Karpas-422 (cell line): ENCODE measurements at regions not wholly inside any gene's neighbourhood (a gene's known extent, or its start where the extent isn't known, plus 50 kb on each side); places are given as distances from the start of the nearest gene placed in this dataset.
A peak's percentile ranks its signal among the peaks of the same experiment; 100 is the strongest.
"Not testable (repeated sequence)": the region's sequence is repeated elsewhere in the genome, so short reads cannot be mapped to it uniquely, and the experiment has no call there.

Experiments used
- DNase-seq: peaks from one replicate; pipeline ENCODE4 v3.0.0-alpha.2; 2015
- H2AFZ ChIP-seq: fragments of 200-600 bp; sonication (generic); 2 replicates; pipeline ENCODE4 v1.6.1; 2014; ENCODE audit warnings: antibody characterized with exemption, low read length, mixed read lengths
- H3K27ac ChIP-seq: fragments of 200-600 bp; sonication (generic); 2 replicates; pipeline ENCODE4 v1.5.1; 2014; ENCODE audit warnings: mild to moderate bottlenecking, low read length, moderate library complexity
- H3K27me3 ChIP-seq: fragments of 200-600 bp; sonication (generic); 2 replicates; pipeline ENCODE4 v1.6.1; 2014; ENCODE audit warnings: low read length, mixed read lengths
- H3K36me3 ChIP-seq: fragments of 200-600 bp; sonication (generic); 2 replicates; pipeline ENCODE4 v1.6.1; 2014; ENCODE audit warnings: low read length, mixed read lengths; ENCODE audit not compliant: insufficient read depth
- H3K4me1 ChIP-seq: fragments of 200-600 bp; sonication (generic); 2 replicates; pipeline ENCODE4 v1.6.1; 2014; ENCODE audit warnings: mild to moderate bottlenecking, low read length, mixed read lengths
- H3K4me2 ChIP-seq: fragments of 200-600 bp; sonication (generic); 2 replicates; pipeline ENCODE4 v1.6.1; 2014; ENCODE audit warnings: low read length, low read depth, mild to moderate bottlenecking; ENCODE audit not compliant: poor library complexity, severe bottlenecking
- H3K4me3 ChIP-seq: fragments of 200-600 bp; sonication (generic); 2 replicates; pipeline ENCODE4 v1.5.1; 2014; ENCODE audit warnings: mild to moderate bottlenecking, antibody characterized with exemption, low read length, mixed read lengths
- H3K79me2 ChIP-seq: fragments of 200-600 bp; sonication (generic); 2 replicates; pipeline ENCODE4 v1.6.1; 2014; ENCODE audit warnings: mild to moderate bottlenecking, low read length, mixed read lengths
- H3K9ac ChIP-seq: fragments of 200-600 bp; sonication (generic); 2 replicates; pipeline ENCODE4 v1.6.0; 2014; ENCODE audit warnings: low read length
- H3K9me2 ChIP-seq: fragments of 200-600 bp; sonication (generic), shearing (Covaris generic); replicated peaks from 2 replicates; pipeline ENCODE4 v1.6.0; 2014; ENCODE audit warnings: mild to moderate bottlenecking, low read length, moderate library complexity; ENCODE audit not compliant: insufficient read depth
- H3K9me3 ChIP-seq: fragments of 300-700, 200-600 bp; sonication (generic); 2 replicates; pipeline ENCODE4 v1.6.1; 2014; ENCODE audit warnings: low read length, mixed read lengths
- H4K20me1 ChIP-seq: fragments of 200-600 bp; sonication (generic); 2 replicates; pipeline ENCODE4 v1.6.1; 2014; ENCODE audit warnings: mild to moderate bottlenecking, antibody characterized with exemption, low read length, low read depth; ENCODE audit not compliant: insufficient read depth

DNA sequence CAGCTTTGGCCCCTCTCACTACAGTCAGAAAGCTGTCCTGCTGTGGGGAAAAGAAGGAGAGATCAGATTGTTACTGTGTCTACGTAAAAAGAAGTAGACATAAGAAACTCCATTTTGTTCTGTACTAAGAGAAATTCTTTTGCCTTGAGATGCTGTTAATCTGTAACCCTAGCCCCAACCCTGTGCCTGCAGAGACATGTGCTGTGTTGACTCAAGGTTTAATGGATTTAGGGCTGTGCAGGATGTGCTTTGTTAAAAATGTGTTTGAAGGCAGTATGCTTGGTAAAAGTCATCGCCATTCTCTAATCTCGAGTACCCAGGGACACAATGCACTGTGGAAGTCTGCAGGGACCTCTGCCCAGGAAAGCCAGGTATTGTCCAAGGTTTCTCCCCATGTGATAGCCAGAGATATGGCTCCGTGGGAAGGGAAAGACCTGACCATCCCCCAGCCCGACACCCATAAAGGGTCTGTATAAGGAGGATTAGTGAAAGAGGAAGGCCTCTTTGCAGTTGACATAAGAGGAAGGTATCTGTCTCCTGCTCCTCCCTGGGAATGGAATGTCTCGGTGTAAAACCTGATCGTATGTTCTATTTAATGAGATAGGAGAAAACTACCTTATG is 263.9 kb downstream of the LMX1A start:
- not testable (repeated sequence) for H4K20me1 ChIP-seq, H3K4me1 ChIP-seq

DNA sequence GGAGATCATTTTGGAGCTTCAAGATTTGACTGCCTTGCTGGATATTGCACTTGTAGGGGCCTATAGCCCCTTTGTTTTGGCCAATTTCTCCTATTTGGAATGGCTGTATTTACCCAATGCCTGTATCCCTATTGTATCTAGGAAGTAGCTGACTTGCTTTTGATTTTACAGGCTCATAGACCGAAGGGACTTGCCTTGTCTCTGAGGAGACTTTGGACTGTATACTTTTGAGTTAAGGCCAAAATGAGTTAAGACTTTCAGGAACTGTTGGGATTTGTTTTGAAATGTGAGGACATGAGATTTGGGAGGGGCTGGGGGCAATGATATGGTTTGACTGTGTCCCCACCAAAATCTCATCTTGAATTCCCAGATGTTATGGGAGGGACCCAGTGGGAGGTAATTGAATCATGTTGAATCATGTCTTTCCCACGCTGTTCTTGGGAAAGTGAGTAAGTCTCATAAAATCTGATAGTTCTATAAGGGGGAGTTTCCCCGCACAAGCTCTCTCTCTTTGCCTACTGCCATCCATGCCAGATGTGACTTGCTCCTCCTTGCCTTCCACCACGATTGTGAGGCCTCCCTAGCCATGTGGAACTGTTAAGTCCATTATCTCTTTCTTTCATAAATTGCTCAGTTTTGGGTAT is 276.1 kb downstream of the LMX1A start:
- DNase-seq = no peak
- no peaks in the 10 kb centered on the region for H3K9me2 ChIP-seq
- no peaks in the 10 kb centered on the region for H3K79me2 ChIP-seq
- no peak overlapping the region for H3K4me3 ChIP-seq
- H3K9me3 ChIP-seq = no peaks in the 10 kb centered on the region
- no peaks in the 10 kb centered on the region for H3K27me3 ChIP-seq
- H3K4me2 ChIP-seq = no peak overlapping the region
- H2AFZ ChIP-seq = no peak overlapping the region
- H3K9ac ChIP-seq = no peak overlapping the region
- no peaks in the 10 kb centered on the region for H4K20me1 ChIP-seq
- no peaks in the 10 kb centered on the region for H3K4me1 ChIP-seq
- H3K36me3 ChIP-seq = no peaks in the 10 kb centered on the region
- H3K27ac ChIP-seq = no peak overlapping the region

More for the DNA sequence above, 263.9 kb downstream of the LMX1A start:
- not testable (repeated sequence) for H3K9me2 ChIP-seq, H3K9ac ChIP-seq, H3K79me2 ChIP-seq, H3K27me3 ChIP-seq, H3K9me3 ChIP-seq, H3K4me2 ChIP-seq, H2AFZ ChIP-seq, DNase-seq, H3K36me3 ChIP-seq, H3K4me3 ChIP-seq, H3K27ac ChIP-seq

DNA sequence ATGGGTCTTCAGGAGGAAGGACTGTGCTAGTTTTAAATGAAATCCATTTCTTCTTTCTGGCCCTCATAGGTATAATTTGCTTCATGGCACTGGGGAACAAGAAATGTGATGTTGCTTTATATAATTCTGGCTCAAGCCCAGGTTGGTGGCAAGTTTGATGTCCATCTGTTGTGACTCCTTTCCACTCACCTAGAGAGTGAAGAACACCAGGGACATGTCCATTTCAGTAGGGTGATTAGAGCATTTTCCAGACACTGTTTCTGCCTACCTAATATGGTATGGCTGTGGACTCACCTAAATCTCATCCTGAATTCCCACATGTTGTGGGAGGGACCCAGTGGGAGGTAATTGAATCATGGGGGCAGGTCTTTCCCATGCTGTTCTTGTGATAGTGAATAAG is 278.1 kb downstream of the LMX1A start:
- no peaks in the 10 kb centered on the region for H3K36me3 ChIP-seq
- no peak overlapping the region for H3K9ac ChIP-seq
- no peak overlapping the region for H2AFZ ChIP-seq
- H4K20me1 ChIP-seq = no peaks in the 10 kb centered on the region
- H3K9me3 ChIP-seq = no peaks in the 10 kb centered on the region
- H3K9me2 ChIP-seq = no peaks in the 10 kb centered on the region
- H3K27me3 ChIP-seq = no peaks in the 10 kb centered on the region
- DNase-seq = no peak
- H3K4me1 ChIP-seq = no peaks in the 10 kb centered on the region
- no peaks in the 10 kb centered on the region for H3K79me2 ChIP-seq
- no peak overlapping the region for H3K4me2 ChIP-seq
- no peak overlapping the region for H3K27ac ChIP-seq
- H3K4me3 ChIP-seq = no peak overlapping the region

DNA sequence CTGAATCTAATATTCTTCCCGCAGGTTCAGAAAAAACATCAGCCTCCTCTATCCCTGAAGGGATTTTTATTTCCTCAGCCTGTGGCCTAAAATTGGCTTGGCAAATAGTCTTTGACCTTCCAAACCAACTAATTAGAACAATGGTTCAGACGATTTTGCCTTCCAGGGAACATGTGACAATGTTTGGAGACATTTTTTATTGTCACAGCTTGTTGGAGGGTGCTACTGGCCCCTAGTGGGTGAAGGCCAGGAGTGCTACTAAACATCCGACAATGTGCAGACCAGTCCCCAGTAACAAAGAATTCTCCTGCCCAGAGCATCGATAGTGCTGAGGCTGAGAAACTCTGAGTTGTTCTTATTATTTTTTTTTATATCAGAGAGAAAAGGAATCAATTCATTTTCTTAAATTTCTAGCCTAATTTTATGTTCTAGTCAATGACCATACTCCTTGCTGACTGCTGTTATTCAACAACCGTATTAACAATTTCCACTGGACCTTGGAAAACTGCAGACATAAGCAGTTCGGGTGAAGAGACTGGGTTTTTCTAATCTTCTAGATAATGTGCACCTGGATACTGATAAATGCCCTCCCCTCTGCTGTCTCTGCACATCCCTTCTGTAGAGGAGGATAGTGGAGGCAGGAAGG is 280.7 kb downstream of the LMX1A start:
- no peak overlapping the region for H3K9ac ChIP-seq
- DNase-seq = peak; percentile 61

DNA sequence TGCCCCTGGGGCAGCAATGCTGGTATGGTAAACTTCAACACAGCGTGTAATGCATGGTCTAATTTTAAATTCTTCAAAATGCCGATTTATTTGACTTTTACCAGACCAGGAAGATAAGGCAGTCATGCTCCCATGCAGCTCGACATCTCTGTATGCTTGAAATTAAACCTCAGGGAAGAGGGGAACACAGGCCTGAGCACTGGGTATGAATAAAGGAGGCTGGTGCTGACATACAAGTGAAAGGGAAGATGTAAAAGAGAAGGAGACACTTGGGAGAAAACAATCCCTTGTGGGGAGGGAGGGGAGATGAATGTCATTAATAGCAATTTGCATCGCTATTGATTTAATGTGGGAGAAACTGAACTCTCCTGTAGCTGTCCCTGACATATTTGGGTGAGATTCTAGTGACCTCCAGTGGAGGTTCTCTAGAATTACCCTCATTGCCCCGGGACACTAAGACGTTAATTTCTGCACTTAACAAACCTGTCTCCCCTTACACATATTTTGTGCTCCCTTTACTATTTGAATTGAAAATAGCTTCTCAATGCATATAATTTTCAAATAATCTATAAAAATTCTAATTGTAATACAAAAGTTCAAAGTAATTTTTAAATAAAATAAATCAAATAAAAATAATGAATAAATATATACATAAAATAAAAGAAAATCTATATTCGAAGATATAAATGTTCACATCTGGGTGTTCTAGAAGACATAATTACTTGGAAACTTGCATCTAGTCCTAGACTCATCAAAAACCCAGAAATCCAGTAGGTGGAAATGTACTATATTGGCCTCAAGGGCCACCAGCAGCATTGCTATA is 283.1 kb downstream of the LMX1A start:
- Histone ChIP-seq H3K79me2 (no peaks in the 10 kb centered on the region), H3K27ac (no peak overlapping the region), H4K20me1 (no peaks in the 10 kb centered on the region), H3K9me3 (no peaks in the 10 kb centered on the region), H2AFZ (no peak overlapping the region), H3K4me3 (no peak overlapping the region), H3K27me3 (no peaks in the 10 kb centered on the region), H3K9me2 (no peaks in the 10 kb centered on the region), H3K36me3 (no peaks in the 10 kb centered on the region), H3K4me1 (no peaks in the 10 kb centered on the region), H3K4me2 (no peak overlapping the region), H3K9ac (no peak overlapping the region)
- peak; percentile 76 for DNase-seq

More for the DNA sequence above, 280.7 kb downstream of the LMX1A start:
- H3K4me1 ChIP-seq = no peaks in the 10 kb centered on the region
- no peaks in the 10 kb centered on the region for H4K20me1 ChIP-seq
- H3K4me2 ChIP-seq = no peak overlapping the region
- H3K36me3 ChIP-seq = no peaks in the 10 kb centered on the region
- no peak overlapping the region for H2AFZ ChIP-seq
- H3K9me2 ChIP-seq = no peaks in the 10 kb centered on the region
- H3K27me3 ChIP-seq = no peaks in the 10 kb centered on the region
- H3K9me3 ChIP-seq = no peaks in the 10 kb centered on the region
- no peak overlapping the region for H3K4me3 ChIP-seq
- H3K79me2 ChIP-seq = no peaks in the 10 kb centered on the region
- H3K27ac ChIP-seq = no peak overlapping the region

DNA sequence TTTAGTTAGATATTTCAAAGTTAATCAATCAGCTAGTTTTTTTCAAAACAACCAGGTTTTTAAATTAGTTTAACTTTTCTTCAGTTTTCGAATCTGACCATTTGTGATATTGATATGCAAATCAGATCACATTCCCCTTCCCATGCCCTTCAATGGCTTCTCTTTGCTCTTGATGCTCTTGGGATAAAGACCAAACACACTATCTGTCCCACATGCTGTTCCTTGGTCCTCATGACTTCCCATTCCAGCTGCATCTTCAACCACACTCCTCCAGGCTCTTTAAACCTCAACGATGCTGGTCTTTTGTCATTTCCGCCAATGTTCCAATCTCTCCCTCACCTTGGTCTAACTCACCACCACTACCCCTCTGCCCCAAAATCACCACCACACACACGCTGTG is 285.8 kb downstream of the LMX1A start:
- no peak overlapping the region for H3K4me2 ChIP-seq
- no peak overlapping the region for H3K27ac ChIP-seq
- DNase-seq = no peak
- no peak overlapping the region for H2AFZ ChIP-seq
- no peaks in the 10 kb centered on the region for H4K20me1 ChIP-seq
- no peaks in the 10 kb centered on the region for H3K27me3 ChIP-seq
- H3K4me3 ChIP-seq = no peak overlapping the region
- no peaks in the 10 kb centered on the region for H3K4me1 ChIP-seq
- H3K9ac ChIP-seq = no peak overlapping the region
- H3K9me2 ChIP-seq = no peaks in the 10 kb centered on the region
- no peaks in the 10 kb centered on the region for H3K36me3 ChIP-seq
- no peaks in the 10 kb centered on the region for H3K9me3 ChIP-seq
- no peaks in the 10 kb centered on the region for H3K79me2 ChIP-seq

DNA sequence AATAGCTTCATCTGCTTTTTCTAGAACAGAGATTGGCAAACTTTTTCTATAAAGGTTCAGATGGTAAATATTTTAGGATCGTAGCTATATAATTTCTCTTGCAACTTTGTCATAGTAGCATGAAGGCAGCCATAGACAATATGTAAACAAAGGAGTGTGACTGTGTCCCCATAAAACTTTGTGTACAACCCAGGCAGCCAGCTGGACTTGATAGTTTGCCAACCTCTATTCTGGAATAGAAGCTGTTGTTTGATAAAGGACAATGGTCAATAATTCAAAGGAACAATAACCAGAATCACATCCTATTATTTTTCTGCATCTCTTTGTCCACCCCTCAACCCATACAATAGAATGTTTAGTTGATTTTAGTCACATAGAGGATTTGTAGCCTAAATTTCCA is 286.7 kb downstream of the LMX1A start:
- Histone ChIP-seq H3K27me3 (no peaks in the 10 kb centered on the region), H3K9me2 (no peaks in the 10 kb centered on the region), H3K79me2 (no peaks in the 10 kb centered on the region), H4K20me1 (no peaks in the 10 kb centered on the region), H2AFZ (no peak overlapping the region), H3K4me2 (no peak overlapping the region), H3K36me3 (no peaks in the 10 kb centered on the region), H3K9ac (no peak overlapping the region), H3K4me3 (no peak overlapping the region), H3K9me3 (no peaks in the 10 kb centered on the region), H3K4me1 (no peaks in the 10 kb centered on the region), H3K27ac (no peak overlapping the region)
- no peak for DNase-seq

DNA sequence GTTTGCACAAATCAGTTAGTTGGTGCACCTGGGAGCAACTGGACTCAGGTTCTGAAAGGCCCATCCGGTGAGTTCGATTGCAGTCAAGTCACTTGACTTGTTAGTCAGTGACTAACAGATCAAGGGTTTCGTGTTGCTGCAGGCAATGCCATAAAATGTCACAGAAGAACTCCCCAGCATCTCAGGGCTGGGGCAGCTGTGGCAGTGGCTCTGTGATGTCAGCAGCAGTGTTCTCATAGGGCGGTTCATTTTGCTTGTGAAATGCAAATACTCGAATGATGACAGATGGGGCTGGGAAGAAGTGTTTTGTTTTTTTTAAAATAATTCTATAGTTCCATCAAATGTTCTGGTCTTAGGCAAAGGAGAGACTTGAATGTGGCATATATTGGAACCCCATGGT is 287.8 kb downstream of the LMX1A start:
- Histone ChIP-seq H2AFZ (no peak overlapping the region), H3K27ac (no peak overlapping the region), H3K79me2 (no peaks in the 10 kb centered on the region), H3K9me2 (no peaks in the 10 kb centered on the region), H3K4me2 (no peak overlapping the region), H4K20me1 (no peaks in the 10 kb centered on the region), H3K9me3 (no peaks in the 10 kb centered on the region), H3K9ac (no peak overlapping the region), H3K4me1 (no peaks in the 10 kb centered on the region), H3K4me3 (no peak overlapping the region), H3K36me3 (no peaks in the 10 kb centered on the region), H3K27me3 (no peaks in the 10 kb centered on the region)
- no peak for DNase-seq
